VCaP (cell line): ENCODE measurements at regions not wholly inside any gene's neighbourhood (a gene's known extent, or its start where the extent isn't known, plus 50 kb on each side); places are given as distances from the start of the nearest gene placed in this dataset.

Experiments used
- H3K27ac ChIP-seq: fragments of 450-650 bp; 2 replicates; pipeline ENCODE4 v1.5.1; 2017
- CTCF ChIP-seq: fragments of 450-650 bp; conservative IDR thresholded peaks from 2 replicates; pipeline ENCODE4 v1.5.1; 2017; ENCODE audit warnings: mild to moderate bottlenecking, moderate library complexity

GRCh38 chr2:236513956-236514355, 55.7 kb upstream of the ACKR3 start:
- no peak overlapping the region for H3K27ac ChIP-seq
- TF ChIP-seq CTCF = no peak

- TF ChIP-seq CTCF = no peak
- no peak overlapping the region for H3K27ac ChIP-seq
Measured at GRCh38 chr2:236516708-236517107, 52.9 kb upstream of the ACKR3 start.

GRCh38 chr2:236517251-236518031, 52.2 kb upstream of the ACKR3 start:
- no peak overlapping the region for H3K27ac ChIP-seq

More at GRCh38 chr2:236517251-236518031, 52.2 kb upstream of the ACKR3 start:
- no peak for TF ChIP-seq CTCF
